Lower leg skin (tissue), 3 donors: ENCODE measurements at regions not wholly inside any gene's neighbourhood (a gene's known extent, or its start where the extent isn't known, plus 50 kb on each side); places are given as distances from the start of the nearest gene placed in this dataset.

Experiments used
- CTCF ChIP-seq, 3 donors: fragments of 450-650 bp; IDR thresholded peaks; one replicate each; pipeline ENCODE4 v1.5.1; 2016; ENCODE audit warnings: antibody characterized with exemption in 3 of 3, mild to moderate bottlenecking in 3 of 3, moderate library complexity in 2 of 3
- POLR2A ChIP-seq, 2 donors: fragments of 450-650 bp; IDR thresholded peaks; one replicate each; pipeline ENCODE4 v1.6.1; 2016 to 2017; ENCODE audit warnings: antibody characterized with exemption in 2 of 2, mild to moderate bottlenecking in 1 of 2, moderate library complexity in 1 of 2

DNA sequence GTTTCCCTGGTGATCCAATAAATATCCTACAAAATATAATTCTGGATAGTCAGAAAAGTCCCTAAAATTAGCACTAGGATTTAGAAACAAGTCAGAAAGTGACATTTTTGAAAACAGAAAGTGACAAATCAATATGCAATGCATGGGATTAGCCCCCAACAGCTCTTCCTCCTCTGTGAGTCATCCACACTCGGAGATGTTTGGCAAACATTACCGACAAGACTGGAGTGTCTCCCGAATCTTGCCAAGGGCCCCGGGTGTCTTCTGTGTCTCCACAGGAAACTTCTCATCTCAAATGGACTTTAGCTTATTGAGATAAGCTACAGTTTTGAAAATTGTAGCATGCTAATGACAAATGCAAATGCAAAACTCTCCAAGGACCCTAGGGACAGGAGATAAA is 398.9 kb upstream of the CCDC196 start:
- no peak for TF ChIP-seq CTCF (IDR thresholded peaks at IDR 0.05)
- no peak for TF ChIP-seq POLR2A (IDR thresholded peaks at IDR 0.05)
